GM18873 (cell line): ENCODE measurements at regions not wholly inside any gene's neighbourhood (a gene's known extent, or its start where the extent isn't known, plus 50 kb on each side); places are given as distances from the start of the nearest gene placed in this dataset.

Experiments
- ATAC-seq: cut with Tn5 transposase; IDR thresholded peaks from one replicate; pipeline ENCODE4 v1.9.1; 2021; ENCODE audit warnings: mild to moderate bottlenecking, moderate library complexity, moderate number of reproducible peaks; ENCODE audit not compliant: unreplicated experiment, low FRiP score

DNA sequence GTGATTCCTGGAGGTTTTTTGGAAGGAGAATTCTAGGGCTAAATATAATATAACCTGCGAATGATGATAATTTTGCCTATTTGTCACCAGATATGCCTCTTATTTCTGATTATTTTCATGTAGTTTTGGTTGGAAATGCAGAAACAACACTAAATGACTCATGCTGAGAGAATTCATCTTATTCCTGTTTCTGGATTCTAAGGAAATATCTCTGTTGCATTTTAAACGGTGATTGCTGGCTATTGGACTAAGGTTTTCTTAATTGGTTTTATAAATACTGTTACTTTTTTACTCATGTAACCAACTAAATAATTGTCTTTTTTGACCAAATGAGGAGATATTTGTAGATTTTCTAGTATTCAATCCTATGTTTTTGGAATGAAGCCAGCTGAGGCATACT is 204.9 kb upstream of the NPSR1 start:
- no peak for ATAC-seq

DNA sequence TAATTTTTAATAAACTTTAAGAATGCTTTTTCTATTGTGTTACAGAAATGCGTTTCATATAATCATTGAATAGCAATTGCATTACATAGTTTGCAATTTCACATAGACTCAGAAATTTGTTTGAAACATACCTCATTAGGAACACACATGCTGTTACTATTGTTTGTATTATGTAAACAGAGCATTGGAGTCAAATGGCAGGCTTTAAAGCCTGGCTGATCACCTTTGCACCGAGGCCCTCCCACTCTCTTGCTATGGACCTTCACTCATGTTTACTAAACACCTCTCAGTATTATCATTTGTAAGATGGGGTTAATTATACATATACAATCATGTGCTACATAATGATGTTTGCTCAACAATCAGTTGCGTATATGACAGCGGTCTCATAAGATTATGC is 203.6 kb upstream of the NPSR1 start:
- no peak for ATAC-seq

DNA sequence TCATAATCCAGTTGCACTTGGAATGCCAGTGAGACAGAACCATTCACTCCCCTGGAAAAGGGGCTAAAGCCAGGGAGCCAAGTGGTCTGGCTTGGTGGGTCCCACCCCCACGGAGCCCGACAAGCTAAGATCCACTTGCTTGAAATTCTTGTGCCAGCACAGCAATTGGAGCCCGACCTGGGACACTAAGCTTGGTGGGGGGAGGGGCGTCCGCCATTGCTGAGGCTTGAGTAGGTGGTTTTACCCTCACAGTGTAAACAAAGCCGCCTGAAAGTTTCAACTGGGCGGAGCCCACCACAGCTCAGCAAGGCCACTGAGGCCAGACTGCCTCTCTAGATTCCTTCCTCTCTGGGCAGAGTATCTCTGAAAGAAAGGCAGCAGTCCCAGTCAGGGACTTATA is 200.7 kb upstream of the NPSR1 start:
- ATAC-seq, result no peak

DNA sequence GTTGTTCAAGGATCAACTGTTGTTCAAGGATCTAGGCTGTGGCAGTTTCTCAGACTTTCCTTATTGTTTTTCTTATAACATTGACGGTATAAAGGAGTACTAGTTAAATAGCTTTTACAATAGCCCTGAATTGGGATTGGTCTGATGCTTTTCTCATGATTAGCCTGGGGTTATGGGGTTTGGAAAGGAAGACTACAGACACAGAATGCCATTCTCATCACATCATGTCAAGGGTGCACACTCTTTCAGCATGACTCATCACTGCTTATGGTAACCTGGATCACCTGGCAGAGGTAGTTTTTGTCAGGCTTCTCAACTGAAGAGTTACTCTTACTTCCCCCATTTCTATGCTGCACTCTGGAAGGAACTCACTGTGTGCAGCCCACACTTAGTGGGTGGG is 194.2 kb upstream of the NPSR1 start:
- ATAC-seq, result no peak

DNA sequence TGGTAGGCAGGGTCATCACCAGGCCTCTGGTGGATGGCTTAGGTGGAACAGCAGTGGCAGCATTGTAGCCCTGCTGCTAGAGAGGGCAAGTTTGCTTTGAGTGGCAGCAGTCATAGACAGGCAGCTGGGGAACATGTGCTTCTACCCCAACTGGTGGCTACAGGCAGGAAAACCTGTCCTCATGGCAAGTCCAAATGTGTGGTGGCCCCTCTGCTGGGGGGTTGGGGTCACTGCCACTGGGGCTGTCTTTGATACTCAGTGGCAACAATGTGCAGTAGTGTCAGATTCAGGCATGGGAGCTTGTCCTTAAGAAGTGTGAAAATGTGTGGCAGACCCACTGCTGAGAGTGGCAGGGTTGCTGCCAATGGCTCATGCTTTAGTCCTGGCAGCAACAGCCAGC is 186.2 kb upstream of the NPSR1 start:
- ATAC-seq, result no peak

DNA sequence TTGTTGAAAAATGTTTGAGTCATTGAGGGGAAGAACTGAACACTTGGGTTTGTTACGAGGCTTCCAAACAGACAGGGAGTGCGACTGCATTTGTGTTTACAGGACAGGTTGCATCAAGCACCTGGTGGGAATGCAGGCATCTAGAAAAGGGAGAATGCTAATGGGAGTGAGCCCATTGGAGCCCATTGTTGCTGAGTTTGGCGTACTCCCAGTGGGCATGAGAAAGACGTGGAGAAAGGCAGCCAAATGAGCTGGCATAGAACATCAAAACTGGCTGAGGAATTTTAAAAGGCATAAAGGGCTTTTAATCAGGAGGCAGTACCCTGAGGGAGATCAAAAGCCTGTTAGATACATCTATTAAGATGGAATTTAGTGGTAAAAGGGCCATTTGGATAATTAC is 171.6 kb upstream of the NPSR1 start:
- ATAC-seq, result no peak

DNA sequence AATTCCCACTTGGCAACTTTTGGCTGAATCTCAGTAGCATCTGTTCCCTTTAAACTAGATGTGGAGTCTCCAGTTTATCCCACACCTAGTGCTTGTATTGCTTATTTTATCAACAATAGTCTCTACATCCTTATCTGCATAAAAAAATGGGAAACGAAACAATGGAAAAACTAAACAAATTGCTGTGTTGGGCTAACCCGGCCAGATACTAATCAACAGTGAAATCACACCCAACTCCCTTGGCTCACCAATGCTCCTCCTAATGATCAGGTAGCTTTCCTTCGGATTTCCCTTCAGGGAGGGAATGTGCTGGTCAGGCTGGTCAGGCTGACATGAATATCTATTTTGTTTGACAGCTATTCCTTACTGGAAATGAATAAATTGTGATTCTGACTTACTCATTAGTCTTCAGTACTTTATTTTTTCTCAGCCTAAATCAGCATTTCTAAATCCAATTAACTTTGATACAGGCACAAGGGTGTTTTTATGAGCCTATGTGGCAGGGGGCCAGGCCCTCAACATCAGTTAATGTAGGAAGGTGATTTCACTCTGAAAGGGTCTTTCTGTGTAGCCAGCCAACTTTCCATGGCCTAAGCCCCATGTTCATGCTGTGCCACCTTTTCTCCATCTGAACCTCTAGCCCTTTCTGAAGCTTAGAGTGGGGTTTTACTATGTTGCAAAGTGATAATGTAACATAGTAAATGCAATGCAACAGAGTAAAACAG is 170.5 kb upstream of the NPSR1 start:
- ATAC-seq, result no peak

DNA sequence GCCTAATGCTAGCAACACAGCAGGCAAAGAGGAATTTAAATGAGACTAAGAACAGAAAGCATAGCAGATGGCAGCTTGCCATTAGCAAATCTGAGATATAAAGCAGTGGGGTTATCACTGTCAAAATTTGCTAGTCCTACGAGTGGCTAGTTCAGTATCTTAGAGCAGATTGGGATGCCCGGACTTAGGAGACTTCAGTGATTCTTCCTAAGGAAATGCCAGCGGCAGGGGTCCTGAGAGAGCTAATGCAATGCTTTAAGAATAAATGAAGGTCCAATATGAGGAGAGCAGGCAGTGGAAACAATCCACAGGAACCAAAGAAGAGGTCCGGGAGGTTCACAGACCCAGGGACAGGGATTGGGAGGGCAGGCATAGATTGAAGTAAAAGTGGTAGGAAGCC is 169.3 kb upstream of the NPSR1 start:
- no peak for ATAC-seq

DNA sequence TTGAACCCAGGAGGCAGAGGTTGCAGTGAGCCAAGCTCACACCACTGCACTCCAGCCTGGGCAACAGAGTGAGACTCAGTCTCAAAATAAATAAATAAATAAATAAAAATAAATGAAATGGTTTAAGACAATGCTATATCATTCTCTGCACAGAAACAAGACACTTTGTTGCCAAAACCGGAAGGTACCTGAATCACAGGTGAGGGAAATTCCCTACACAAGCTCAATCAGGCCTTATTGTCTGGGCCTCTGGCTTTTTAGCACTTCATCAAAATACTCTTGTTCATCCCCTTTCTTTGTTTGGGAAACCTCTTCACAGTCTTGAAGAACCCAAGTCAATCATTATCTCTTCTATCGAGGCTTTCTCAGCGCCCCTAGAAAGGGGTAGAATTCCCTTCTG is 166.1 kb upstream of the NPSR1 start:
- ATAC-seq, result no peak

DNA sequence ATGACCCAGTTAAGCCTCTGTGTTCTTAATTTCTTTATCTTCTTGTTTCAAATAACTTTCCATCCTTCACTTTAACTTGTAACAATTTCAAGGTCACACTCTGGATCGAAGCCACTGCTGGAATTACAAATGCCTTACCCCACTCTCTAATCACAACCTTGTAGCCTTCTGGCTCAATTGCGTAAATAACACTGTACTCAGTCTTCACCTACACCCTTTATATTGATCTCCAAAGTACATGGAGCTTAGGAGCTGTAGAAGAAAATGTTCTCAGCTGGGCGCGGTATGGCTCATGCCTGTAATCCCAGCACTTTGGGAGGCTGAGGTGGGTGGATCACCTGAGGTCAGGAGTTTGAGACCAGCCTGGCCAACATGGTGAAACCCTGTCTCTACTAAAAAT is 164.3 kb upstream of the NPSR1 start:
- ATAC-seq, result no peak

DNA sequence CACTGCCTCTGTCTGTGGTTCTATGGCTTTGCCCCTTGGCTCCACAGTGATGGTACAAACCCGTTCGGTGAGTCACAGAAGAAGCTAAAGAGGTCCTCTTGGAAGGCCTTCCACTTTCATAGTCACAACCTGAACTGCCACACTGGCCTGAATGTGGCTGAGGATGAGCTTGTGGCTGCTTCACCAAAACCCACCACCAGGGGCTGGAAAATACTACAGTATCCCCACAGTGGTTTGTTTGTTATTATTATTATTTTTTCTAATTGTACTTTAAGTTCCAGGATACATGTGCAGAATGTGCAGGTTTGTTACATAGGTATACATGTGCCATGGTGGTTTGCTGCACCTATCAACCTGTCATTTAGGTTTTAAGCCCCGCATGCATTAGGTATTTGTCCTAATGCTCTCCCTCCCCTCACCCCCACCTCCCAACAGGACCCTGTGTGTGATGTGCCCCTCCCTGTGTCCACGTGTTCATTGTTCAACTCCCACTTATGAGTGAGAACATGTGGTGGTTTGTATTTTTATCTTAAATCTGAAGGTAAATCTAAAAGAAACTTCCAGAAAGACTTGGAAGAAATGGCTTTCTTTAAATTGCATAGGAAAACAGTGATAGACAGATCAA is 160.8 kb upstream of the NPSR1 start:
- ATAC-seq, result no peak

DNA sequence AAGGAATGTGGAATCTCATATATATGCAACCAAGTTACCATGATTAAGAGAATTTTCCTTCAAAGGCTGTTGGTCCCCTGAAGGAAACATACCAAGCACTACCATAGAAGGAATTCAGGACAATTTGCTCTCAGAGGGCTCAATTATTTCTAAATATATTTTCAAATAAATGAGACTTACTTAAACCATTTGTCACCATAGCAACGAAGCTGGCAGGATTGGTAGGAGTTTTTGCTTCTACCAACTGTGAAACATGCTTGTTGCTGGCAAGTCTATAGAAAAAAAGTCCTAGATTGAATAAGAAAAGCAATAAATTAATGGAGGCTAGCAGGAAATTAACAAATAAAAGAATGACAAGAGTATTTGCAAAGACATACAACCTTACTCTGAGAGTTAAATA is 156.9 kb upstream of the NPSR1 start:
- no peak for ATAC-seq

DNA sequence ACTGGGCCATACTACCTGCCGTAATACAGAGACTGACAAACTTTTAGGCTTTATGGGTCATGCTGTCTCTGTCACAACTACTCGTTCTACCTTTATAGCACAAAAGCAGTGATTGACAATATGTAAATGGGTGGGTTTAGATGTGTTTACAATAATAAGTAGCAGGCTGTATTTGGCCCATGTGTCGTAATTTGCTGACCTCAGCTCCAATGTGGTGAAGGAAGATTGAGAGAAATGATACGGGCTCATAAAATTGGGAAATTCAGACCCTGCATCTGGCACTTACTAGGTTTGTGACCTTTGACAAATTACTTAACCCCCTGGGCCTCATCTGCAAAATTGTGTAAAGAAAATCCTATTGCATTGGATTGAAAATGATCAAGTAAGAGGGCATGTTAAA is 150.8 kb upstream of the NPSR1 start:
- no peak for ATAC-seq

DNA sequence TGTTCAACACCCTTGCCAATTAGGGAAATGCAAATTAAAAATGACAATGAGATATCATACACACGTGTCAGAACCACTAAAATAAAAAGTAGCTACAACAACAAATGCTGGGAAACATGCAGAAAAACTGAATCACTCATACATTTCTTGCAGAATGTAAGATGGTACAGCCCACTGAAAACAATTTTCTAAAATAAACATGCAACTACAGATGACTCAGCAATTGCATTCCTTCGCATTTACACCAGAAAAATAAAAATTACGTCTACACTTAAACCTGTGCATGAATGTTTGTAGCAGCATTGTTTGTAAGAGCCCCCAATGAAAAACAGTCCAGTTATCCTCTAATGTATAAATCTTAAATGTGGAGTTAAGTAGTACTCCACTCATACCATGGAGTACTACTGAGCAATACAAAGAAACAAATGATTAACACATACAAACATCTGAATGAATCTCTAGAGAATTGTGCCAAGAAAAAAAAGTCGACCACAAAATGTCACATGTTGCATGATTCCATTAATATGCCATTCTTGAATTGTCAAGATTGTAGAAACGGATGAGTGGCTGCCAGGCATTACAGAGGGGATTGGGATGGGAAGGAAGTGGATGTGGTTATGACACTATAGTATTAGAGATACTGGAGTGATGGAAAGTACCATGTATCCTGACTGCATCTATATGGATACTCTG is 134.6 kb upstream of the NPSR1 start:
- ATAC-seq, result no peak

DNA sequence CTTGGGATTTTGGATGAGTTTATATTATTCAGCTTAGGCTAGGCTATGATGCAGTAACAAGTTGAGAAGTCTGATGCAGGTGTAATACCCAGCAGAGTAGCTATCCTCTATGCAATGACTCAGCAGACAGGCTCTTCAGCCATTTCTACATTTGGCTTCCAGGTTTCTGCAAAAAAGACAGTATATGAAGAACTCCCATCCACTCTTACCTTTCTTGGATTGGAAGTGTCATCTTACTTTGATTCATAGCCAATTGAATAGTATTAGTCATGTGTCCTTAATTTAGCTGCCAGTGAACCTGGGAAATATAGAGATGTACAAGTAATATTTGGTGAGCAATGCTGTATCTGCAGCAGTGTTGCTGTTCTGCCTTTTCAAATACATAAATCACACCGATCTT is 127.8 kb upstream of the NPSR1 start:
- ATAC-seq, result no peak

DNA sequence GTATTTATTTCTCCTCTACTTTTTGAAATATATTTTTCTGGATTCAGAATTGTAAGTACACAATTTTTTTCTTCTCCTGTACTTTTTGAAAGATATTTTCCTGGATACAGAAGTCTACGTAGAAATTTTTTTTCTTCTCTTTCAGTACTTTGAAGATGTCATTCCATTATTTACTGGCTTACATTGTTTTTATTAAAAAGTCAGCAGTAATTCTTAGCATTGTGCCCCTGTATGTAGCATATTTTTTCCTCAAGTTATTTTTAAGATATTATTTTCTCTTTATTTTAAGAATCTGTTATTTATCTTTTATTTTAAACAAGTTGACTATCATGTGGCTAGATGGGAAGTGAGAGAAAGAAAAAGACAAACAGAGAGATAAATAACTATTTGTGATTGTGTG is 119.0 kb upstream of the NPSR1 start:
- no peak for ATAC-seq

DNA sequence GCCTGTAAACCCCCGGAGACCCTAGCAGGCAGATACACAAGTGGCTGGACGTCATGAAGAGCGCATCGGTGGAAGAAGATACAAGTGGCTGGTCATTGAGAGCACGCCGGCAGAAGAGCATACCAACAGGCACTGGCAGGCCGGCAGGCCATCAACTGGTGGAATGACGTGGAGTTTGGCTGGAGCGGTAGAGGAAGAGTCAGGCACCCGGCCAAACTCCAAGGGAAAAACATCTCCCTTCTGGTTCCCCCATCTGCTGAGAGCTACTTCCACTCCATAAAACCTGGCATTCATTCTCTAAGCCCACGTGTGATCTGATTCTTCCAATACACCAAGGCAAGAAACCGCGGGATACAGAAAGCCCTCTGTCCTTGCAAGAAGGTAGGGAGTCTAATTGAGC is 113.4 kb upstream of the NPSR1 start:
- no peak for ATAC-seq

DNA sequence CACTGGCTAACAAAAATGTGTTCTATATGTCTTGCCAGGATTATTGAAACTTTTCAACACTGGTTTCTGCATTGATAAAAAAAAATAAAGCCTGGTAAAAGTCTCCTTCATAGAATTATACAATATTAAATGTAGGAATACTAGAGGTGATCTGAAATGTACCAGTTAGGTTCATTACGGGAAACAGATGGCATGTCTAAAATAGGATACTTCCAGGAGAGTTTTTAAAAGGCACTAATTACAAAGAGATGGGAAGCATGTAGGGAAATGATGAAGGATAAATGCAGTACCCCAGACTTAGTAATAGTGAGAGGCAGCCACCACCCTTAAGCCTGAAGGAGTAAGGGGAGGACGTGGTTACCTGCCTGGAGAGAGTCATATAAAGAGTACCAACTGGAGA is 107.0 kb upstream of the NPSR1 start:
- ATAC-seq, result no peak

DNA sequence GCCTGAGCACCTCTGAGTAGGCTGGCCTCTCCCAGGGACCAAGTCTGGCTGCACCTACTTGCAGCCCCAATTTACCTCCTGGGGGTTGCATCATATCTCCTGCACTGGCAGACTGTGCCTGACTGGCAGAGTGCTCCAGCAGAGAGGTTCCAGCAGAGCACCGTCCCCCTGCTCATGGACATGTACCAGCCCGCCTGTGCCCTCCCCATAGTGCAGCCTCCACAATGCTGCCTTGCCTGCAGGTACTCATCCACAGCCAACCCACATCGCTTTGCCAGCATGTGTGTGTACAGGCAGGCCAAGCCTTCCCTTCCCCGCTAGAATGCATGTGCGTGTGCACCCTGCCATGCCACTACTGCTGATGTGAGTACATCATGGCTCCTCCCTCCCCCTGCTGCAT is 105.5 kb upstream of the NPSR1 start:
- ATAC-seq, result no peak

DNA sequence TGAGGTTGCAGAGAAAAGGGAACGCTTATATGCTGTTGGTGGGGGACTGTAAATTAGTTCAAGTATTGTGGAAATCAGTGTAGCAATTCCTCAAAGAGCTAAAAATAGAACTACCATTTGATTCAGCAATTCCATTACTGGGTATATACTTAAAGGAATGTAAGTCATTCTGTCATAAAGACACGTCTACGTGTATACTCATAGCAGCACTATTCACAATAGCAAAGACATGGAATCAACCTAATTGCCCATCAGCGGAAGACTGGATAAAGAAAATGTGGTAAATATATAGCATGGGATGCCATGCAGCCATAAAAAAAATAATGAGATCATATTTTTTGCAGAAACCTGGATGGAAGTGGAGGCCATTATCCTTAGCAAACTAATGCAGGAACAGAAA is 100.0 kb upstream of the NPSR1 start:
- ATAC-seq, result no peak

DNA sequence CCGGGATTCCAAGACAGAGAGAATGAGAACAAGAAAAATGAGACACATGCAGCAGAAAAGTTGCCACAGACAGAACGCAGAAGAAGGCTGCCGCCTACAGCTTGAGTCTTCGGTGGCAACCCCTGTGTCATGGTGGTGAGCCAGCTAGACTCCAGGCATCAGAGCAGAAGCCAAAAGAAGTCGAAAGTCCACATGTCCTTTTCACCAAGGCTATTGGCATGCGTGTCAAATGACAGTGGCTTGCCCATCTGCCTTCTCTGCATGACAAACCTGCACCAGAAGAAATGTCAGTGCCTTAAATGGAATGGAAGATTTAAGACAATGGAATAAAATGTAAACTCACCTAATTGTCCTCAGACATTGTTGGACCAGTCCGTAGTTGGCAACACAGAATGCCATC is 93.9 kb upstream of the NPSR1 start:
- no peak for ATAC-seq

DNA sequence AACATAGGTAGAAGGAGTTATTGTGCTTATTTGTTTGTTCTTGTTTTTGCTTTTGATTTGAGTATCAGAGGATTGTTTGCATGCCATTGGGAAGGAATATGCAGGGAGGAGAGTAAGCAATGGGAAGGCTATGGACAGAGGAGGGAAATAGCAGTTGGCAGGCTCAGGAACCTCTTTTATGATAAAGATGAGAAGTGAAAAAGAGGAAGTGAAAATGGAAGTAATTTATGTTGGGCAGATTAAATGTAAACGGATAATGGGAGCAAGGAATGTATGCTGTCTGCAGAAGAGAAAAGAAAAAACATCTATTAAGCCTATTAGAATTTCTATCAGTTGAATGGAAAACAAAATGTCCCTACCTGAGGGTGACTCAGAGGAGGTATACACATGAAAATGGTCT is 90.1 kb upstream of the NPSR1 start:
- ATAC-seq, result no peak
